ENCODE measurements at regions not wholly inside any gene's neighbourhood (a gene's known extent, or its start where the extent isn't known, plus 50 kb on each side); places are given as distances from the start of the nearest gene placed in this dataset.

DNA sequence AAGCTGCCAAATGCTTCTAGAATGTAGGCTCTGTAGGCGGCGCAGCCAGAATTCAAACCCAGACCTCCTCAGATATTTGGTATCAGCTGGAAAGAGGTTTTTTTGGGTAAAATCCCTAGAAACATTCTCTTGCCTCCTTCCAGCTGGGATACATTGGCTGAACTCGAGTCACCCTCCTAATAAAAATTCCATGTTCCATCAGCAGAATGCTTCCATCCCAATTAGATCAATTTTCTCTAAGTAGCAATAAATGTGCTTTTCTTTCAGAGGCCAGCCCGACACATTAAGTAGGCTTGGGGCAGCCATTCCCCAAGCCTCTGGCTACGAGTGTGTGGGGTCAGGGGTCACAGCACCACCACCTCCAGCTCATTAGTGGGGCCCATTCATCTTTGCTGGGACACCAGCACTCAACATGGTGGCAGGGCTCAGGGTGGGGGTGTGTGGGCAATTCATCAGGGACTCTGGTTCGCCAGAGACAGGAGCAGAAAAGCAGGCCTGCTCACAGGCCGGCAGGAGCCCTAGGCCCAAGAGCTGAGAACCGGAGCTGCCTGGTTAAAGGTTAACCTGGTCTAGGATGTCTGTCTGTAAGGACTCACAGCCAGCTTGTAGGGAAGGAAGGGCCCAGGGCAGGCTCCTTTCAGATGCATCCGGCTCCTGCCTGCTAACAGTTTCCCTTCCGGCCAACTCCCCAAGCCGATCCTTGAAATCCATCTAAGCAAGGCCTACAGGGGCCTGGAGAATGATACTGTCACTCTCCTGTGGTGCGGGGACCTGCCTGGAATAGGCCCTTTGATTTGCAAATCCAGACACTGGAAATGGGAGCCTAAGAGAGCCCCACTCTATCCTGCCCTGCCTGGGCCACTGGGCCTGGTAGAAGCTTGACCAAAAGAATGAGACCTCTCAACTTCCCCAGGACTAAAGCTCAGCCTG, 159.1 kb upstream of the TOP1 start:
- no peak for TF ChIP-seq POLR2A (IDR thresholded peaks at IDR 0.05; ENCODE audit: low read depth, low read length)
- no peak for TF ChIP-seq POLR2AphosphoS5 (IDR thresholded peaks at IDR 0.05; ENCODE audit: low read depth, low read length)
